DOHH2 (cell line): ENCODE measurements at regions not wholly inside any gene's neighbourhood (a gene's known extent, or its start where the extent isn't known, plus 50 kb on each side); places are given as distances from the start of the nearest gene placed in this dataset.

Experiments
- H3F3A ChIP-seq: fragments of 200-600 bp; sonication (generic), shearing (Covaris generic); 2 replicates; pipeline ENCODE4 v1.6.0; 2016; ENCODE audit warnings: antibody characterized with exemption, mild to moderate bottlenecking; ENCODE audit not compliant: control insufficient read depth, insufficient read depth
- H3K27ac ChIP-seq: fragments of 200-600 bp; sonication (generic); 2 replicates; pipeline ENCODE4 v1.5.1; 2014; ENCODE audit warnings: low read depth, mild to moderate bottlenecking, low read length, moderate library complexity
- H3K27me3 ChIP-seq: fragments of 200-600 bp; sonication (generic); 2 replicates; pipeline ENCODE4 v1.6.1; 2014; ENCODE audit warnings: mild to moderate bottlenecking, low read length, mixed read lengths; ENCODE audit not compliant: control insufficient read depth
- H3K36me3 ChIP-seq: fragments of 200-600 bp; sonication (generic); 2 replicates; pipeline ENCODE4 v1.6.1; 2014; ENCODE audit warnings: mild to moderate bottlenecking, low read length, moderate library complexity, mixed read lengths; ENCODE audit not compliant: control insufficient read depth
- H3K4me1 ChIP-seq: fragments of 200-600 bp; sonication (generic); 2 replicates; pipeline ENCODE4 v1.6.1; 2014; ENCODE audit warnings: mild to moderate bottlenecking, low read length, mixed read lengths; ENCODE audit not compliant: control insufficient read depth
- H3K4me2 ChIP-seq: fragments of 200-600 bp; sonication (generic); 2 replicates; pipeline ENCODE4 v1.6.0; 2014; ENCODE audit warnings: mild to moderate bottlenecking, low read length, moderate library complexity
- H3K4me3 ChIP-seq: fragments of 200-600 bp; sonication (generic); 2 replicates; pipeline ENCODE4 v1.5.1; 2014; ENCODE audit warnings: mild to moderate bottlenecking, low read length, mixed read lengths
- H3K79me2 ChIP-seq: fragments of 200-600 bp; sonication (generic); 2 replicates; pipeline ENCODE4 v1.6.1; 2014; ENCODE audit warnings: mild to moderate bottlenecking, low read length, mixed read lengths; ENCODE audit not compliant: control insufficient read depth
- H3K9me2 ChIP-seq: fragments of 200-600 bp; sonication (generic); replicated peaks from 2 replicates; pipeline ENCODE4 v1.6.1; 2014; ENCODE audit warnings: mild to moderate bottlenecking, low read length, mixed read lengths; ENCODE audit not compliant: control insufficient read depth
- H3K9me3 ChIP-seq: fragments of 200-600 bp; sonication (generic); 2 replicates; pipeline ENCODE4 v1.6.1; 2014; ENCODE audit warnings: antibody characterized with exemption, low read length, mixed read lengths; ENCODE audit not compliant: control insufficient read depth, insufficient read depth
- H4K20me1 ChIP-seq: fragments of 200-600 bp; sonication (generic); 2 replicates; pipeline ENCODE4 v1.6.0; 2014; ENCODE audit warnings: low read depth, mild to moderate bottlenecking, antibody characterized with exemption, low read length, moderate library complexity; ENCODE audit not compliant: control insufficient read depth, insufficient read depth
- EZH2phosphoT487 ChIP-seq: fragments of 200-600 bp; sonication (generic); IDR thresholded peaks from 2 replicates; pipeline ENCODE4 v1.6.1; 2017; ENCODE audit warnings: borderline replicate concordance, mild to moderate bottlenecking, antibody characterized with exemption, low read length, moderate library complexity, mixed read lengths
- TF ChIP-seq, protein P1 (sequence below): fragments of 200-600 bp; sonication (generic); IDR thresholded peaks from one replicate; pipeline ENCODE4 v1.5.1; 2014; ENCODE audit warnings: antibody characterized with exemption, mild to moderate bottlenecking, low read depth, low read length; ENCODE audit not compliant: poor library complexity, severe bottlenecking

DNA sequence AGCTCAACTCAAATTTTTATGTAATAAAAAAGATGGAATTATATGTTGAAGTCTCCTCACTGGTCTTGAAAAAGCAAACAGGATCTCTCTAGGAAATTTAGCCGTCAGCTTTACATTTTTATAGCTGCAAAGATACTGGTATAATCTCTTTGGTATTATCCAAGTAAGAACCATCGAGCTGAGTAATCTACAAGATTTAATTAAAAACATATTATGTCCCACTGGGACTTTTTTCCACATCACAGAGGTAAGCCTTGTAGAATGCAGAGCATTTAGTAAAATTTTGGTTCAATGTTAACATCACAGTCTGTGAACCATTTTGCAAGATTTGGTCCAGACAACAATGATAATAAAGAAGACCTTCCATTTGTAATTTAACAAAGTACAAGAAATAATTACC, 162.6 kb upstream of the SLC39A10 start:
- Histone ChIP-seq H3K9me2 (no peaks in the 10 kb centered on the region), H3K4me2 (no peak overlapping the region), H4K20me1 (no peaks in the 10 kb centered on the region), H3K27ac (no peak overlapping the region), H3K27me3 (no peaks in the 10 kb centered on the region), H3K36me3 (no peaks in the 10 kb centered on the region), H3F3A (no peaks in the 10 kb centered on the region), H3K4me3 (no peak overlapping the region), H3K4me1 (peaks cover 50% of the 10 kb centered on the region), H3K79me2 (no peaks in the 10 kb centered on the region), H3K9me3 (no peaks in the 10 kb centered on the region)
- TF ChIP-seq EZH2phosphoT487, result no peak
- TF ChIP-seq, protein P1, sequence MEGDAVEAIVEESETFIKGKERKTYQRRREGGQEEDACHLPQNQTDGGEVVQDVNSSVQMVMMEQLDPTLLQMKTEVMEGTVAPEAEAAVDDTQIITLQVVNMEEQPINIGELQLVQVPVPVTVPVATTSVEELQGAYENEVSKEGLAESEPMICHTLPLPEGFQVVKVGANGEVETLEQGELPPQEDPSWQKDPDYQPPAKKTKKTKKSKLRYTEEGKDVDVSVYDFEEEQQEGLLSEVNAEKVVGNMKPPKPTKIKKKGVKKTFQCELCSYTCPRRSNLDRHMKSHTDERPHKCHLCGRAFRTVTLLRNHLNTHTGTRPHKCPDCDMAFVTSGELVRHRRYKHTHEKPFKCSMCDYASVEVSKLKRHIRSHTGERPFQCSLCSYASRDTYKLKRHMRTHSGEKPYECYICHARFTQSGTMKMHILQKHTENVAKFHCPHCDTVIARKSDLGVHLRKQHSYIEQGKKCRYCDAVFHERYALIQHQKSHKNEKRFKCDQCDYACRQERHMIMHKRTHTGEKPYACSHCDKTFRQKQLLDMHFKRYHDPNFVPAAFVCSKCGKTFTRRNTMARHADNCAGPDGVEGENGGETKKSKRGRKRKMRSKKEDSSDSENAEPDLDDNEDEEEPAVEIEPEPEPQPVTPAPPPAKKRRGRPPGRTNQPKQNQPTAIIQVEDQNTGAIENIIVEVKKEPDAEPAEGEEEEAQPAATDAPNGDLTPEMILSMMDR, result no peak

DNA sequence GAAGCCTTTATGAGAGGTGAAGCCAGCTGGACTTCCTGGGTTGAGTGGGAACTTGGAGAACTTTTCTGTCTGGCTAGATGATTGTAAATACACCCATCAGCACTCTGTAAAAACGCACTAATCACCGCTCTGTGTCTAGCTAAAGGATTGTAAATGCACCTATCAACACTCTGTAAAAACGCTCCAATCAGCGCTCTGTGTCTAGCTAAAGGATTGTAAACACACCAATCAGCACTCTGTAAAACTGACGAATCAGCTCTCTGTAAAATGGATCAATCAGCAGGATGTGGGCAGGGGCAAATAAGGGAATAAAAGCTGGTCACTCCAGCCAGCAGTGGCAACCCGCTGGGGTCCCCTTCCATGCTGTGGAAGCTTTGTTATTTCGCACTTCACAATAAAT, 163.6 kb upstream of the SLC39A10 start:
- H3K27me3 ChIP-seq, result no peaks in the 10 kb centered on the region
- H3K4me1 ChIP-seq, result peaks cover 50% of the 10 kb centered on the region
- no peak overlapping the region for H3K4me3 ChIP-seq
- no peaks in the 10 kb centered on the region for H3K79me2 ChIP-seq
- H3K27ac ChIP-seq, result no peak overlapping the region
- TF ChIP-seq EZH2phosphoT487, result no peak
- TF ChIP-seq, protein P1, result no peak
- H3K4me2 ChIP-seq, result no peak overlapping the region
- H3K9me2 ChIP-seq, result no peaks in the 10 kb centered on the region
- no peaks in the 10 kb centered on the region for H3K36me3 ChIP-seq
- H4K20me1 ChIP-seq, result no peaks in the 10 kb centered on the region
- no peaks in the 10 kb centered on the region for H3K9me3 ChIP-seq
- H3F3A ChIP-seq, result no peaks in the 10 kb centered on the region

DNA sequence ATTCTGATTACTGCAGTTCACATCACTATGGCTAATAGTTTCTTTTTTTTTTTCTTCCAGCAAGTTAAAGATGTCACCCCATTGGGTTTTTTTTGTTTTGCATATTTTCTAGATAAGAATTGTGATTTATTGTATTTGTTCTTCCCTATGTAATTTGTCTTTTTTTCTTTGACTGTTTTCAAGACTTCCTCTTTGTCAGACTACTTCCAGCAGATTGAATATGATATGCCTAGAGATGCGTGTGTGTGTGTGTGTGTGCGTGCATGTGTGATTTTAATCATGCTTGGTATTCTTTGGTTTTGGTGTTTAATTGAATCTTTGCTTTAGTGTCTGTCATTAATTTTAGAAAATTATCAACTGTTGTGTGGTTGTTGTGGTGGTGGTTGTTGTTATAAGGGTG, 166.7 kb upstream of the SLC39A10 start:
- peaks cover 19% of the 10 kb centered on the region for H3K4me1 ChIP-seq

More for the DNA sequence above, 166.7 kb upstream of the SLC39A10 start:
- Histone ChIP-seq H3K9me3 (no peaks in the 10 kb centered on the region), H3K4me3 (no peak overlapping the region), H3F3A (no peaks in the 10 kb centered on the region), H3K79me2 (no peaks in the 10 kb centered on the region), H3K9me2 (no peaks in the 10 kb centered on the region), H3K36me3 (no peaks in the 10 kb centered on the region), H3K27me3 (no peaks in the 10 kb centered on the region), H3K4me2 (no peak overlapping the region), H4K20me1 (no peaks in the 10 kb centered on the region), H3K27ac (no peak overlapping the region)
- TF ChIP-seq, protein P1, result no peak
- TF ChIP-seq EZH2phosphoT487, result no peak
